Stimulated activated CD4-positive, alpha-beta T cell treated with anti-CD3 and anti-CD28 coated beads, Interleukin-4, amount 100 ng/mL, for 24 hours (primary cell): ENCODE measurements at regions not wholly inside any gene's neighbourhood (a gene's known extent, or its start where the extent isn't known, plus 50 kb on each side); places are given as distances from the start of the nearest gene placed in this dataset.
A peak's percentile ranks its signal among the peaks of the same experiment; 100 is the strongest.

Experiments used
- DNase-seq: peaks from one replicate; pipeline ENCODE4 v3.0.0-alpha.2; 2020

DNA sequence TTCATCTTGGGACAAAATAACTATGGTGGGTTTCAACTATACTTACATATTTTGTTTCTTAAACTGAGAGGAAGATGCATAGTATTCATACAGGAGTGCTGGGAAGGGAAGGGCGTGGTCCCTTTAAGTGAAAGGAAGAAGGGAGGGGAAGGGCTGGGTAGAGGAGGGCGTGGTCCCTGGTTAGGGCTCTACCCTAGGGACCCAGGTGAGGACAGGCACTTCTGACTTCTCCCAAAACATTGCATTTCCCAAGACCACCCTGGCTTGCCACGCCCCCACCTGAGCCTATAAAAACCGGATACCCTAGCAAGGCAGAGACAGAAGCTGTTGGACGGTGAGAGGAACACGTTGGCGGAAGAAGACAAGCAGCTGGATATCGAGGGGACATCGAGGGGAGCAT is 157.6 kb upstream of the PLXNA4 start:
- DNase-seq = no peak

DNA sequence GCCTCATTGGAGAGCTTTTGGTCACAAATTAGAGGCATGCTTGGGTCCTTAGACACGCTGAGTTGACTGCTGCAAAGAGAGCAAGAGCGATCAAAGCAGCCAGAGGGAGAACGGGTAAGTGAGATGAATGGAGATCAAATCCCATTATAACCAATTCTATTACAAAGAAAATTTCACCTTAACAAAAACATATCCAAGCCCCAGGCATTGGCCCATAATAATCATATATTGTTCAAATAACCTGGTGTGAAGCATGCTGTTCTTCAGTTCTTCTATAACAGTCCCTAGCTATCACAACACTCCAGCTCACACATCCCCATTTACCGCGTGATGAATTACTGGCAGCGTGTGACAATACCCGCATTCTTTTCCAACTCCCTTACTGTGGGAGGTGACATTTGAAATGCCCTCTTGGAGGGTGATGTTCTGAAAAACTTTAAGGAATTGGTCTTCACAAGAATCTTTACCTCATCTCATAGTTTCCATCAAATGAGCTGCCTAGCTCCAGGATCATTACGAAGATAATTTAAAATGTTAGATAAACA is 156.1 kb upstream of the PLXNA4 start:
- no peak for DNase-seq

DNA sequence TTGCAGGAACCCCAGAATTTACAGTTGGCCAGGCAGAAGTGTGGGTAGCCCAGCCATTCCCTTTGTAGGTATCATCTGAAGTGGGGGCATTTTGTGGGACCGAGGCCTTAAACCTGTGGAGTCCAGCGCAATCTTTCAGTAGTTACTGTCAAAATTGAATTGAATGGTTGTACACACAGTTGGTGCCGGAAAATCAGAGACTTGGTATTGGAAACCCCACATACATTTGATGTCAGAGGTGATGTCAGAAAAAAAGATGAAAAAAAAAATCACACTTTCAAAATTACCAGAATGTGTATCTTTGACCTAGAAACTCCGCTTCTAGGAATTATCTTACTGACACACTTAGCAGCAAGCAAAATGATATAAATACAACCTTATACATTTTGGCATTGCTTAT is 153.8 kb upstream of the PLXNA4 start:
- no peak for DNase-seq

DNA sequence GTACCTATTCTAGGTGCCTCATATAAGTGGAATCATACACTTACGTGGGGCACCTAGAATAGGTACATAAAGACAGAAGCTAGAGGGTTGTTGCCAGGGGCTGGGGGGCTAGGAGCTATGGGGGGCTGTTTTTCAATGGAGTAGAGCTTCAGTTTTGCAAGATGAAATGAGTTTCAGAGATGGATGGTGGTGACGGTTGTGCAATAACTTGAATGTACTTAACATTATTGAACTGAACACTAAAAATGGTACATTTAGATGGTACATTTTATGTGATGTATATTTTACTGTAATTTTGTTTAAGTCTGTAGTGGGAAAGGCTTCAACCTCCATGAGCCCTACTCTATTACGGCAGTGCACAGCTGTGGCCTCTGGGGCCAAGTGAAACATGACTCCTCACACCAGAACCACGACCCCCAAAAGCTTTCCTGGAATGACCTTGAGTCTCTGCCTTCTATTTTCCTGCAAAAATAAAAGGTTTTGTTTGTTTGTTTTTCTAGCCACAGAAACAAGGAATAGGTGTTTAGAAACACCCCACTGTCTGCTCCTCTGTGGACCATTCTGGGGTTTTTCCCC is 147.3 kb upstream of the PLXNA4 start:
- no peak for DNase-seq

DNA sequence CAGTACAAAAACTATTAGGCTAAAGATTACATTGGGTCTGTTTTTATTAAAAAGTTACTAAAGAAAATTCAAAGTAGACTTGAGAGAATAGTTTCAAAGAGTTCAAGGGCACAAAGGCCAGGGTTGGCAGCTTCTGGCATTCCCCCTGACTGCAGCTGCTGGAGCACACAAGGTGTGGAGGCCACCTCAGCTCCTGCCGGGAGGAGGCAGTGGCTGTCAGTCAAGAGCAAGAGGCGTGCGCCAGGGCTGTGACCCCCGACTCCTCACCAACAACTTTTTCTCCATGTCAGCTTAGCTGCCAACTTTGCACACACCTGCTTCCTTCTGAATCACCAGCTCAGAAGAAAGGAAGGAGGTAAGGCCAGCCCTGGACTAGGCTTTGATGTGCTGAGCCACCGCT is 144.6 kb upstream of the PLXNA4 start:
- DNase-seq = no peak

DNA sequence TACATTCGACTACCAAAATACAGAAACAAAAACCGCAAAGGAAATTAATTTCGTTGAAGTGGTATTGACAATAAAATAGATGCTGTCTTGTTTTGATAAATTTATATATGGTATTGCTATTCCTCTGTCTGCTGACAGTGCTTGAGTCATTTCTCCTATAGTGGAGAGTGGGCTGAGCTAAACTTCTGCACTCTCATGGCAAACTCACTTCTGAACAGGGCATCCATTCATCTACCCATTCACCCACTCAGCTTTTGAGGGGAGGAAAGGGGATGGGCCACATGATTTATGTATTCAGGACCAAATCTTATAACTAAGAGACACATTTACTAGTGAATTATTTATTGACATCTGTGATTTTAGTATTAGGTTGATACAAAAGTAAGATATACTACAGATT is 137.6 kb upstream of the PLXNA4 start:
- DNase-seq = no peak

DNA sequence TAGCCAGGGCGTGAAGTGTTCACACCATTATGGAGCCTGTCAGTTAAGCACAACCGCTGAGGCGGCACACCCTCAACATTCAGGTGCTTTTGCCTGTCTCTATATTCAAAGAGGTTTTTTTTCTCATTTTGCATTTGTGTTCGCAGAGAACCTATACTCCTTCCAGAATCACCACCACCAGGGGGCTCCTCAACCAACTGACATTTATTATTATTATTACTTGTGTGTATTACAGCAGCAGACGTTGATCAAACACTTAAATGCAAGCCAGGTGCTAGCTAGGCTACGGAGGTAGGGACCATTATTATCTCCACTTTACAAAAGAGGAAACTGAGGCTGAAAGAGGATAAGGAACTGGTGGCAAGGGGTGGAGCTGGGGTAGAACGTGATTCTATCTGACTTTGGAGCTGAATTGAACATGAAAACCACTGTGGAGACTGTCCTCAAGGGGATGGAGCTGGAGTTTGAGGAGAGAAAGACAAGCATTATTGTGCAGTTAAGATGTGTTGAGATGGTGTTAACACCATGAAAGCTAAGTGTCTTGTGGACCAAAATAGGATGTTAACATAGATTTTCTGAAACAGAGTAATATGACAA is 133.8 kb upstream of the PLXNA4 start:
- DNase-seq = peak; percentile 7

DNA sequence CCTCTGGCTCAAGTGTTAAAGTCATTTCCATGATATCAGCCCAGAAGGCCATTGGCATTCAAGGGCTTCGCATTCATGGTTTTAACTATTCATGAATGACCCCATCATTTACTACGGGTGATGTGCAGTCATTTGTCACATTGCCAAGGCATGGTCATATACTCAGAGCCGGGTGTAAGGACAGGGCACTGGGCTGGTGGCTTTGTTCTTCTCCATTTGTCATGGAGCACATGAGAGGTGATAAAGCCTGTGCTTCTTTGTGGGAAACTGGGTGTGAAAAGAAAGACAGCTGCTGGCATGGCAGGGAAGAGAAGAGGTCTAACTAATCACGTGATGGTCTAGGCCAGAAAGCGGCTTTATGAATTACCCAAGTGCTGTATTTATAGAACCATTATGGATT is 132.2 kb upstream of the PLXNA4 start:
- DNase-seq = no peak

DNA sequence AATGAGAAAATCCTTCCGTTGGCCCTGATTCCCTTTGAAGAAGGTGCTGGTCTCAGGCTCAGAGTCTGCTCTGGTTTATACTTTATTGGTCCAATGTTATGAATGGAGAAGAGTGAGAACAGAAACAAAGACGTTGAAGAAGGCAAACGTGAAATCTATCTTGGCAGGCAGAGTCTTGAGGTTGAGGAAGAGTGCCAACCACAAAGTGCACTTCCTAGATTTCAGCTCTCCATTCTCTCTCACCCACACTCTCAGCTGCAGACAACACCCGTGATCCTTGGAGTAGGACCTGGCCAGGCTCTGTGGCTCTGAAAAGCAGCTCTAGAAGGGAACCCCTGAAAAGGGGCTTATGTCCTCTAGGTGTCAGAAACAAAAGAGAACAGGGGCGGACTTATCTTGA is 128.9 kb upstream of the PLXNA4 start:
- DNase-seq = no peak

DNA sequence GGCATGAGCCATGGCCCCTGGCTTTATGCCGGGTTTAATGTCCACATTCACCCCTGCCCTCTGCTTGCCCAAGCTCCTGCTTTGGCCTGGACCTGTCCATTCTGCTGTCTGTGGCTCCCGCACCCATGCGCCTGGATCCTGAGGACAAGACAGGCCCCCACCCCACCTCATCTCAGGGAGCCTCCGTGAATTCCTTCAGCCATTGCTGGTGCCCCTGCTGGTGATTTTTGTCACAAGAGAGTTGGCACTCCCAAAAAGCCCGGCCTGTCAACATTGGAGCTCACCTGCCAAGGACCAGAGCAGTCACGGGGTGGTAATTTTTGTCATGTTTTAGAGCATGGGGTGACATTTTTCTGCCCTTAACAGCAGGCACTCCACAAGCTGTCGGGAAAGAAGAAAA is 127.5 kb upstream of the PLXNA4 start:
- no peak for DNase-seq

DNA sequence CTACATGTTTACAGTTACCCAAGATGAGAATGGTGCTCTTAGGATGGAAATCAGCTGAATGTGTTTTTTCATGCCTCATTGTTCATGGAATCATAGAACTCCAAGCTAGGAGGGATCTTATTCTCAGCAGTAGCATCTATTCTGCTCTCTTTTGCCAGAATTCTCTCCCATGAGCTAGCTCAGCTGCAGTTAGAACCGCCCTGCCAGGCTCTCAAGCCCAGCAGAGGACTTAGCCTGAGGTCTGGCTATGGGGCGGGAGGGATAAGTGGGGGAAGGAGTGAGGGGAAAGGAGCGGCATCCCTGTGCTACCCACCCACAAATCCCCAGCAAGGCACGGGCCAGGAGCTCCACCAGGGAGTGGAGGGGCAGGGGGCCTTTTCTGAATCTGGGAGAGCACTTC is 120.7 kb upstream of the PLXNA4 start:
- no peak for DNase-seq

DNA sequence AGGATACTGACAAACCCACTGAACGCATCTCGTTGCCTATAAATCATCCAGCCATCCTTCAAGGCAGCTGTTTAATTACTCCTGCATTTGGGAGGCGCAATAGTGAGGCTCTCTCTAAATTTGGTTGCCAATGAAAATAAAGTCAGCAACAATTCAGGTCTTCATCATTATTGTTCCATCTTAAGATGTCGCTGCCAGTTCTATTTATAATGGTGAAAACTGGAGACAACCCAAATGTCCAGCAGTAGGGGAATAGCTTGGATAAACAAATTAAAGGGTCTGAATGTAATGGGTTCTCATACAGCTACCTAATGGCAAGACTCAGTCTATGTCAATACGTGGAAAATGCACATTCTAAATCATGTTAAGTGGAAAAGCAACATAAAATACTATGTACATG is 120.1 kb upstream of the PLXNA4 start:
- no peak for DNase-seq

DNA sequence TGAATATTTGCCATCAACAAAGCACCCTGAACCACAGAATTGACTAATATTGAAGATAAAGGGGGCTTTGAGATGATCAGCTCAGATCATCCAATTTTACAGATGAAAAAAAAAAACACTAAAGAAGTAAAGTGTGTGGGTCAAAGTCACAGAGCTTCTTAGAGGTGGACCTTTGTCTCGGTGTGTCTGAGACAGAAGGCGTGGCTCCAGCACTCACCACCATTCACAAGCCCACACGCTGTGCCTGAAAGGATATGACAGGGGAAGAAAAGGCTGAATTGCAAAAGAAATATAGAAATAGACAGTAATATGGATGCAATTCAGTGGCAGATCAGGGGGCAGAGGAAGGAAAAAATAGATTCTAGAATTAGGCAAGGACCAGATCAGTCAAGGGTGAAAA is 114.9 kb upstream of the PLXNA4 start:
- no peak for DNase-seq

DNA sequence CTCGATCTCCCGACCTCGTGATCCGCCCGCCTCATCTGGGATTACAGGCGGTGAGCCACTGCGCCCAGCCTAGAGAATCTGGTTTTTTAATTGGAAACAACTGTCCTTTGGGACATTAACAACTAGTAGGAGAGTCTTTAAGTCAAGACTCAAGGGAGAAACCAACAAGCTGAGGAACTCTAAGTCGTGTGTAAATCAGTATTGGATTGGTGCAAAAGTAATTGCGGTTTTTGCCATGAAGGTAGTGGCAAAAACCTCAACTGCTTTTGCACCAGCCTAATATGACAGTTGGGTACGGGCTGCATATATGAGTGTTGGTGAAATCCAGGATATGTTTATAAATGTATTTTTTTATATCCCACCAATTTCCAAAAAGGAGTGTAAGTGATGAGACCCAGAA is 113.9 kb upstream of the PLXNA4 start:
- DNase-seq = no peak

DNA sequence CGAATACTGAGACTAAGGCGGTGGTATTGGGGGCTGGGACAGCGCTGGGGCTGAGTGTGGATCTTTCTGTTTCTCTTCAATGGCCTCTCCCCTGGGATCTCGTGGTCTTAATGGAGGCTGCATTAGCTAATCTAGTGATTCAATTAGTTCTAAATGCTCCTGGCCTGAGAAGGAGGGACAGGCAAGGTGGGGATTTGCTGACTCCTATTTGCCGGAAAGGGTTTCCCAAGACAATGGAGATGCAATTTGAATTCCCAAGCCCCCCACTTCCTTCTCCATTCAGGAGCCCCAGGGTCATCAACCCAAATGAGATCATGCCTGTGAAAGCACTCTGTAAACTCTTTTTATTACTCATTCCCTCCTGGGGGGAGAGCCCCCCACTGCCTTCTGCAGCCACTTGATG is 111.7 kb upstream of the PLXNA4 start:
- no peak for DNase-seq

DNA sequence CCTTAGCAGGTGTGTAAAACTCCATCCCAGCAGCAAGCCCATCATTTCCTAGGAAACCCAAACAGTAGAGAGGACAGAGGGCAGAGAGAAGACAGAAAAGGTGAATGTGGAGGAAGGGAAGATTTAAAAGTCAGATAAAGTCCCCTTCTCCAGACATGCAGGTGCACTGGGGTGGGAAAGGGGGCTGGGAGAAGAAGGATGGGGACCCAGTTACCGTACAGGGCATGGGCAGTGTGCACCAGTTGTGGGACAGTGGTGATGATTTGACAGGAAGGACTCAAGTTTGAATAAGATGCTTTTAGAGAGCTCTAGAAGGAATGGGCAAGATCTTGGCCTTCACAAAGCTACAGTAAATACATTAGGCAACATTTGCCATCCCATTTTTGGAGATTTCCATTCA is 110.7 kb upstream of the PLXNA4 start:
- DNase-seq = no peak

DNA sequence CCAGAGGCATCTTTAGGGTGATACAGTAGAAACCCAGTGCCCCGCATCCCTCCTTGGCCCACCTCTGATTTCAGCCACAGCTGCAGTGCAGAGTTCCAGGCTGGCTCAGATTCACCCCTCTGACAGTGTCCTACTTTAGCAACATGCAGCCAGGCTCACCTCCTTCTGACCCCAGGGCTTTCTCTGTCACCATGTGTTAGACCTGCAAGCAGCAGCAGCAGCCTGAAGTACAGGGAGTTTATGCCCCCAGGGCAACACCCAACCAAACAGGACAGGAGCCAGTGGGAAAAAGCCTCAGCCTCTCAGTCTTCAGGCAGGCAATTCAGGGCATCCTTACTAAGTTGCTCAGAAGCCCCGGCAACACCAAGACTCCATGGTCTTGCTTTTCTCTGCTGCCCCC is 109.0 kb upstream of the PLXNA4 start:
- no peak for DNase-seq

DNA sequence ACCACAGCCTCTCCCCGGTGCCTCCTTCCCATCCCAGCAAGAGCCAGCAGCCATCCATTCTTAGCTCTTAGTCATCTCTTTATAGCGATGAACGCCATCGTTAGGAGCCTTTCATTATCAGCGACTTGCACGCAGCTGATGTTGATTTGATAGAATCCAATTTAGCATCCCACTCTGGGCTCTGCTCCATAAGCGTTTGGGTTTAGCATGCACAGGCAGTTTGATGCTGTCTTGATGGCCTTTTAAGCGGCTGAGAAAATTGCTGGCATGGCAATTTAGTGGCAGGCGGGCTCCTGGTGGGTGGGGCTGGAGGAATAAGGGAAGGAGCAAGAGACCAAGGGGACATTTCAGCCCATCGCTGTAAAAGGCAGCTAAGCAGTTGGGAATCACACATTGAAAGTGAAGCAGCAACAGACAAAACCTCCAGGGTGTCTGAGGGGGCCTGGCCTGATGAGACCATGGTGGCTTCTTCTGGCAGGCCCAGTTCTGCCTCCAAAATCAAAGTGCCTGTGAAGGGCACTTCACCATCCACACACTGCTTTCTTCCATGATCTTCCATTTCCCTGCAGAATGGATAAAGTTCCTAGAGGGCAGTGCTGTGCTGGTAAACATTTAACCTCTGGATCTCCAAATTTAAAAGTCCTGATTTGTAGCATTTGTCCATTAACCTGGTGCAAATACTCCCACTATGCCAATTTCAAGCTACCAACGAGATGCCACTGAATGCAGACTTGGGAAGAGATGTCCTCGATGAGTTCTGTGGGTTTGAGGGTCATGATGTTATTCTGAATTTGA is 107.8 kb upstream of the PLXNA4 start:
- DNase-seq = no peak

DNA sequence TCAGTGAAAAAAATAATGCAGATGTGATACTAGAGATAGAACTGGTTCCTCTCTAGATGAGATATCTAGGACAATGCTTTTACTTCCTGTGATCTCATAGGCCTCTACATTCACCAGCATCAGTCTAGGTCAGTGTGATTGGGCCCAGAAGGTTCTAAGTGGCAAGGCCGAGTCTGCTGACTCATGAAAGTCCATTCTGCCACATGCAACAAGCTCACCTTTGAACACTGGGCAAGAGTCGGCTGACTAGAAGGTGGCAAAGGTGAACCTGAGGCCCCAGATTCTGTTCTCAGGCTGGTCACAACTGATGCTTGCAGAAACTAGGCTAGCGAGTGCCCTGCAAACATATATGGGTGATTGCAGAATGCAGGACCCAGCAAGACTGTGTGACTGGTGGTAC is 105.7 kb upstream of the PLXNA4 start:
- DNase-seq = no peak

DNA sequence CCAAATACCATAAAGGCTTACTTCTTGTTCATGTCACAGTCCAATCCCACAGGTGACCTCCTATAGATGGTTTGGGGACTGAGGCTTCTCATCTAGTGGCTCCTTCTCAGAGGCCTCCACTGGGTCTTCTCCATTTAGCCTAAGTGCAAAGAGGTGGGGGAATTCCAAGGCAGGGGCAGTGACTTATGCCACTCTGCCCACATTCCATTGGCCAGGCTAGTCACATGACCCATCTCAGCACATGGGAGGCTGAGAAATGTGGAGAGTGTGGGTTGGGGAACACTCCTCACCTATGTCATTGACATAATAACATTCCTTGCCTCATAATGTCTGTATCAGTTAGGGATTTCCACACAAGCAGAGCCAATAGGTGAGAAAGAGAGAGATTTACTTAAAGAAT is 104.3 kb upstream of the PLXNA4 start:
- DNase-seq = no peak

DNA sequence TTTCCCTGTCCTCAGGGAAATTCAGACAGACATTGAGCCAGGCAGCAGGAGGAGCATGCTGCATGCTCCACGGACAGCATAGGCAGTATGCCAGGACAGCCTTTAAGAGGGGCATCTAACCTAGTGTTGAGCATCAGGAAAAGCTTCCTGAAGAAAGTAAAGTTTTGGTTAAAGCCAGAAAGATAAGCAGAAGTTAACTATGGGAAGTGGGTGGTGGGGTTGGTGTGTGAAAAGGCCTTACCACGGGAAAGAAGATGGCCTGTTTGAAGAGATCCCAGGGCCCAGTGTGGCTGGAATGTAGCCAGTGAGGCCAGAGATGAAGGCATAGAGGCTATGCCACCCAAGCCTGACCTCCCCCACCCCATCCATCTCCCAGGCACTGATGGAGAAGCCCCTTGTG is 102.4 kb upstream of the PLXNA4 start:
- DNase-seq = no peak

DNA sequence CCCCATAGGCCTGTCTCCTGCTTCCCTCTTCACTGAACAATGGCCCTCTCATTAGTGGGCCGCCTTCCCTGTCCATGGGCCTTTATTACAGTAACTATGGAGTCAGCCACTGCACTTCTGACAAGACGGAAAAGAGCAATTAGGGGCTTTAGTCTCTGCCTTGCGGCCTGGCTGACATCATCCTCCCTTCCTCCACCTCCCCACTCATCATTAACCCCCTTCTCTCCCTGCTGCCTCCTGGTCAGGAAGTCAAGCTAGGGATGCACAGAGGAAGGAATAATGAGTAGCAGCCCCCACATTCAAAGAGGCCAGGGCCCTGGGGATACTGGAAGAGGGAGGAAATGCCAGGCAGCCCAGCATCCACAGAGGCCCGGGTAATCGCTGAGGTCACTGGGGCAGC is 101.6 kb upstream of the PLXNA4 start:
- DNase-seq = no peak

DNA sequence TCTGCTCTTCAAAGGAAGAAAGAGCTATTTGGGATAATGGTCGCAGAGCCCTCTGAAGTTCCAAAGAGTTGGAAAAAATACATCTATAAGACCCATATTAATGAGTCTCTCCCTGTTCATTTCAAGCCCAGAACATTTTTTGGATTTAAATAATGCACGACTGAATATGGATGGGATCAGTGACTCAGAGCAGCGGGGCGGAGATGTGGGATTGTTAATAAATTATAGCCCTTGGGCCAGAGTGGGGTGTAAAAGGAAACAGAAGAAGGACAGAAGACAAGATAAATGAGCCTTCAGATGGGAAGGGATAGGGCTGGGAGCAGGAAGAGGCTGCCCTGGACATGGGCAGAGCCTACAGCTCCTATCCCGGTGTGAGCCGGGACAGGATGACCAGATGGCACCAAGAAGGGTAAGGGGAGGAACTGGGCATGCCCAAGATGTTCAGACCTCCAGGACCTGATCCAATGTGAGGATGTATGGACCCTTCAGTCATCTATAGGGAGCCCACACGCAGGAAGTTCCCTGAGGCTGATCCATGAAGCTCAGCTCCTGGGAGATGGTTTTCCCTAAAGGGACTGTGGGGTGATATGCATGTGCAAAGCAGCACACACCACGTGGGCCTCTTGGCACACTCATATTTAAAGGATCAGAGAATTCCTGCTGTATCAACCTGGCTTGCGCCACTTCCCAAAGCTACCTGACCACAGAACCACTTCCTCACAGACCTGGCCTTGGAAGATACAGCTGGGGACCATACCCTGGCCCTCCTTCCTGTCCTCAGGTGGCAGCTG is 96.1 kb upstream of the PLXNA4 start:
- DNase-seq = no peak

DNA sequence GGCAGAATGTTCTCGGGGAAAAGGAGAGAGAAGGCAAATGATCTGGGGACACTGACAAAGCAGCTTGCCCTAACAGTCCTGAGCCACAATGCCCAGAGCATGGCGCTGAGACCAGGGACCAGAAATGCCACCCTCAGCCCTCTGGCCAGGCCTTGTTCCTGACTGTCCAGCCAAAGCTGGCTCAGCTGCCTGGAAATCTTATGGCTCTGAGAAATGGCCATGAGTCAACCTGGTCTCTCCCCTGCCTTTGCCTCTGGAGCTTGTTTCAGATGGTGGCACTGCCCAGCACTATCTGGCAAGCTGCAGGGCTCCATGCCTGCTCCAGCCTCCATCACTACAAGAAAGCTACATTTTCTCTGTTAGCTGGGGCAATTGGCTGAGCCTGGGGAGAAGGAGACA is 90.5 kb upstream of the PLXNA4 start:
- DNase-seq = no peak
